Chondrocyte (in vitro differentiated cells): ENCODE measurements at regions not wholly inside any gene's neighbourhood (a gene's known extent, or its start where the extent isn't known, plus 50 kb on each side); places are given as distances from the start of the nearest gene placed in this dataset.

Experiments
- DNase-seq: peaks from one replicate; pipeline ENCODE4 v3.0.0; 2021; ENCODE audit warnings: mixed read lengths, low spot score
- H3K27ac Mint-ChIP-seq: one replicate; pipeline ENCODE4 v1.8.0; 2021; ENCODE audit warnings: mild to moderate bottlenecking, moderate library complexity, mixed read lengths; ENCODE audit not compliant: unreplicated experiment
- H3K27me3 Mint-ChIP-seq: 2 replicates; pipeline ENCODE4 v1.8.0; 2021; ENCODE audit warnings: low read depth, mixed read lengths
- H3K36me3 Mint-ChIP-seq: 2 replicates; pipeline ENCODE4 v1.8.0; 2021; ENCODE audit warnings: low read depth, mixed read lengths
- H3K4me1 Mint-ChIP-seq: 2 replicates; pipeline ENCODE4 v1.8.0; 2021; ENCODE audit warnings: low read depth, mild to moderate bottlenecking, mixed read lengths
- H3K4me3 Mint-ChIP-seq: one replicate; pipeline ENCODE4 v1.8.0; 2021; ENCODE audit warnings: mild to moderate bottlenecking, moderate library complexity, mixed read lengths; ENCODE audit not compliant: unreplicated experiment
- H3K9me3 Mint-ChIP-seq: 2 replicates; pipeline ENCODE4 v1.8.0; 2021; ENCODE audit warnings: low read depth, mixed read lengths
- CTCF ChIP-seq: fragments of 200-600 bp; sonication (generic); IDR thresholded peaks from 2 replicates; pipeline ENCODE4 v1.5.0; 2021; ENCODE audit warnings: antibody characterized with exemption, mild to moderate bottlenecking, moderate library complexity

DNA sequence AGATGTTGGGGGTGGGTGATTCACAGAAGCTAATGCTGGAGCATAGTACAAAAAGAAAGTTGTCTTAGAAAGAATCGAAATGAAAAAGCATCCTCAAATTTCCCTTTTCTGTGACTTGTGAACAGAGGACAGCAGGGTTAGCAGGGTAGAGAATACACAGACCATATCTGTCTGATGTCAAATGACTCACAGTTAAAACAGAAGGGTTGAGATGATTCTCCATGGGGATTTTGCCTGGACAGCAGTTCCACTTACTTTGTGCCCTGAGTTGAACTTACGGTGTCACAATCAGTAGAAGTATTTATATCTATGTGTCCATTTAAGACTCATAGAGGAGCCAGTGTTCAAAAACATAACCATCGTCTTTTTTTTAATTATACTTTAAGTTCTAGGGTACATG lies 801.6 kb downstream of the KCTD16 start:
- Mint-ChIP-seq H3K27me3 (peaks cover 4% of the 10 kb centered on the region), H3K27ac (no peak overlapping the region), H3K4me3 (no peak overlapping the region), H3K4me1 (no peaks in the 10 kb centered on the region), H3K36me3 (no peaks in the 10 kb centered on the region), H3K9me3 (peaks cover under 1% of the 10 kb centered on the region)
- no peak for DNase-seq
- no peak for TF ChIP-seq CTCF

GRCh38 chr5:144971108-144971850 lies 800.6 kb downstream of the KCTD16 start:
- peaks cover 2% of the 10 kb centered on the region for H3K9me3 Mint-ChIP-seq

GRCh38 chr5:144960296-144960695 lies 789.6 kb downstream of the KCTD16 start:
- Mint-ChIP-seq H3K27ac (no peak overlapping the region), H3K9me3 (no peaks in the 10 kb centered on the region), H3K4me3 (no peak overlapping the region), H3K4me1 (no peaks in the 10 kb centered on the region), H3K27me3 (peaks cover 8% of the 10 kb centered on the region), H3K36me3 (no peaks in the 10 kb centered on the region)
- no peak for TF ChIP-seq CTCF
- DNase-seq, result no peak

More at GRCh38 chr5:144971108-144971850, 800.6 kb downstream of the KCTD16 start:
- Mint-ChIP-seq H3K4me1 (no peaks in the 10 kb centered on the region), H3K4me3 (no peak overlapping the region), H3K27ac (no peak overlapping the region), H3K36me3 (no peaks in the 10 kb centered on the region), H3K27me3 (peaks cover 6% of the 10 kb centered on the region)
- no peak for TF ChIP-seq CTCF
- DNase-seq, result no peak

GRCh38 chr5:144958002-144958401 lies 787.3 kb downstream of the KCTD16 start:
- H3K9me3 Mint-ChIP-seq, result no peaks in the 10 kb centered on the region
- H3K4me1 Mint-ChIP-seq, result no peaks in the 10 kb centered on the region
- no peak overlapping the region for H3K4me3 Mint-ChIP-seq
- H3K27ac Mint-ChIP-seq, result no peak overlapping the region
- H3K27me3 Mint-ChIP-seq, result peaks cover 8% of the 10 kb centered on the region
- no peaks in the 10 kb centered on the region for H3K36me3 Mint-ChIP-seq
- DNase-seq, result no peak
- TF ChIP-seq CTCF, result no peak

- Mint-ChIP-seq H3K4me1 (no peaks in the 10 kb centered on the region), H3K27ac (no peak overlapping the region), H3K36me3 (no peaks in the 10 kb centered on the region), H3K27me3 (peaks cover 3% of the 10 kb centered on the region), H3K4me3 (no peak overlapping the region), H3K9me3 (no peaks in the 10 kb centered on the region)
- no peak for TF ChIP-seq CTCF
- no peak for DNase-seq
These were observed 780.3 kb downstream of the KCTD16 start for GRCh38 chr5:144950996-144951395.
